ENCODE measurements at regions not wholly inside any gene's neighbourhood (a gene's known extent, or its start where the extent isn't known, plus 50 kb on each side); places are given as distances from the start of the nearest gene placed in this dataset.

GRCh38 chr7:52512656-52513055 lies 522.8 kb upstream of the POM121L12 start:
- Histone ChIP-seq H3K4me3 (replicated peaks in 1 of 3) (no peak overlapping the region), H3K4me1 (no peaks in the 10 kb centered on the region)
- 81 to 84% methylated on average over 2 of the region's 2 CpGs for WGBS, 2 donors

GRCh38 chr7:52507546-52508255 lies 527.7 kb upstream of the POM121L12 start:
- Histone ChIP-seq H3K27me3 (no peaks in the 10 kb centered on the region), H3K9me3 (no peaks in the 10 kb centered on the region), H3K27ac (no peak overlapping the region), H3K36me3 (no peaks in the 10 kb centered on the region), H3K4me1 (no peaks in the 10 kb centered on the region), H3K4me3 (replicated peaks in 1 of 3) (no peak overlapping the region)
- intact Hi-C loops (cut with DNase I) = no loop called here
- WGBS, 2 donors = 68 to 71% methylated on average over 7 of the region's 7 CpGs
- no peak for TF ChIP-seq CTCF (IDR thresholded peaks at IDR 0.05)
- no peak for TF ChIP-seq POLR2A (IDR thresholded peaks at IDR 0.05)
- no peak for DNase-seq

More at GRCh38 chr7:52512656-52513055, 522.8 kb upstream of the POM121L12 start:
- no peaks in the 10 kb centered on the region for H3K27me3 ChIP-seq
- intact Hi-C loops (cut with DNase I) = no loop called here
- H3K36me3 ChIP-seq = no peaks in the 10 kb centered on the region
- no peak for DNase-seq
- no peak overlapping the region for H3K27ac ChIP-seq
- no peak for TF ChIP-seq CTCF (IDR thresholded peaks at IDR 0.05)
- TF ChIP-seq POLR2A (IDR thresholded peaks at IDR 0.05) = no peak
- H3K9me3 ChIP-seq = no peaks in the 10 kb centered on the region

DNA sequence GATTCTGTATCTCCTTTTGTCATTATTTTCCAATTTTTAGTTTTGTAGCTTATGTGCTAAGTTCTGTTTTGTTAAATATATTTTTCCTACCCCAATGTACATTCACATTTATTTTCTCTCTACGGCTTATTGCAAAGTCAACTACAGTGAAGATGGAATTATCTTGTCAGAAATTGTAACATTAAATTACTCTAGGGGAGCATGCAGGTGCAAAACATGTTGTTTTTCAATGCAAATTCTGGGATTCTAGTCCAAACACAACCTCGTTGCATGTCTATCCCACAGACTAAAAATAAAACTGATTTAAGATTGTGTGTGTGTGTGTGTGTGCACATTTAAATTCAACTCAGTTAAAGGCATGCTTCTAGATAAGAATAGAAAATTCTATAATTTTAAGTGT lies 529.1 kb upstream of the POM121L12 start:
- no peak overlapping the region for H3K4me3 ChIP-seq (replicated peaks in 1 of 3)
- intact Hi-C loops (cut with DNase I) = no loop called here
- no peak overlapping the region for H3K27ac ChIP-seq
- no peak for DNase-seq
- H3K36me3 ChIP-seq = no peaks in the 10 kb centered on the region
- no peaks in the 10 kb centered on the region for H3K4me1 ChIP-seq
- TF ChIP-seq POLR2A (IDR thresholded peaks at IDR 0.05) (no peak), CTCF (IDR thresholded peaks at IDR 0.05) (no peak)
- no peaks in the 10 kb centered on the region for H3K9me3 ChIP-seq
- H3K27me3 ChIP-seq = no peaks in the 10 kb centered on the region
- WGBS, 2 donors = 26 to 50% methylated on average over 2 of the region's 2 CpGs

DNA sequence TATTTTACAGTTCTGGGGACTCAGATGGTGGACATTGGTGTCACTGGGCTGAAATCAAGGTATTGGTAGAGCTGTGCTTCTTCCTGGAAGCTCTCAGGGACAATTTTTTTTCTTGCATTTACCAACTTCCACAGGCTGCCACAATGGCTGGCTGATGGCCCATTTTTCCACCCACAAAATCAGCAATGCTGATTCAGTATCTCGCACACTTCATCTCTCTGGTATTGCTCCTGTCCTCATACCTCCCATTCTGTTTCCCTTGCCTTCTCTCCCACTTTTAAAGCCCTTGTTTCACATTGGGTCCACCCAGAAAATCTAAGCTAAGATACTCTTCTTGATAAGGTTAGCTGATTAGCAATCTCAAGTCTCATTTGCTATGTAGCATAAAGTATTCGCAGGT lies 530.9 kb upstream of the POM121L12 start:
- no peaks in the 10 kb centered on the region for H3K27me3 ChIP-seq
- intact Hi-C loops (cut with DNase I) = no loop called here
- 87% methylated on average over 2 of the region's 2 CpGs for WGBS, 2 donors
- H3K4me1 ChIP-seq = no peaks in the 10 kb centered on the region
- no peak overlapping the region for H3K27ac ChIP-seq
- H3K9me3 ChIP-seq = no peaks in the 10 kb centered on the region
- H3K4me3 ChIP-seq (replicated peaks in 1 of 3) = no peak overlapping the region
- no peaks in the 10 kb centered on the region for H3K36me3 ChIP-seq
- DNase-seq = no peak
- TF ChIP-seq CTCF (IDR thresholded peaks at IDR 0.05) = no peak

GRCh38 chr7:52502281-52502680 lies 533.2 kb upstream of the POM121L12 start:
- no peaks in the 10 kb centered on the region for H3K4me1 ChIP-seq
- TF ChIP-seq POLR2A (IDR thresholded peaks at IDR 0.05) (no peak), CTCF (IDR thresholded peaks at IDR 0.05) (no peak)
- H3K9me3 ChIP-seq = no peaks in the 10 kb centered on the region
- H3K36me3 ChIP-seq = no peaks in the 10 kb centered on the region
- peak in 1 of 2 donors; percentile 2 for DNase-seq
- no peak overlapping the region for H3K27ac ChIP-seq
- H3K27me3 ChIP-seq = no peaks in the 10 kb centered on the region
- WGBS, 2 donors = 59% methylated on average over 4 of the region's 4 CpGs
- no peak overlapping the region for H3K4me3 ChIP-seq (replicated peaks in 1 of 3)
- intact Hi-C loops (cut with DNase I) = no loop called here

Data from thyroid gland (tissue), 4 donors.